Embryonic facial prominence (tissue), 1 donor: ENCODE measurements at regions not wholly inside any gene's neighbourhood (a gene's known extent, or its start where the extent isn't known, plus 50 kb on each side); places are given as distances from the start of the nearest gene placed in this dataset.
A peak's percentile ranks its signal among the peaks of the same experiment; 100 is the strongest.
"Not testable (repeated sequence)": the region's sequence is repeated elsewhere in the genome, so short reads cannot be mapped to it uniquely, and the experiment has no call there.

Source experiments
- DNase-seq: peaks from one replicate; pipeline ENCODE4 v3.0.0-alpha.2; 2016; ENCODE audit errors: extremely low spot score

DNA sequence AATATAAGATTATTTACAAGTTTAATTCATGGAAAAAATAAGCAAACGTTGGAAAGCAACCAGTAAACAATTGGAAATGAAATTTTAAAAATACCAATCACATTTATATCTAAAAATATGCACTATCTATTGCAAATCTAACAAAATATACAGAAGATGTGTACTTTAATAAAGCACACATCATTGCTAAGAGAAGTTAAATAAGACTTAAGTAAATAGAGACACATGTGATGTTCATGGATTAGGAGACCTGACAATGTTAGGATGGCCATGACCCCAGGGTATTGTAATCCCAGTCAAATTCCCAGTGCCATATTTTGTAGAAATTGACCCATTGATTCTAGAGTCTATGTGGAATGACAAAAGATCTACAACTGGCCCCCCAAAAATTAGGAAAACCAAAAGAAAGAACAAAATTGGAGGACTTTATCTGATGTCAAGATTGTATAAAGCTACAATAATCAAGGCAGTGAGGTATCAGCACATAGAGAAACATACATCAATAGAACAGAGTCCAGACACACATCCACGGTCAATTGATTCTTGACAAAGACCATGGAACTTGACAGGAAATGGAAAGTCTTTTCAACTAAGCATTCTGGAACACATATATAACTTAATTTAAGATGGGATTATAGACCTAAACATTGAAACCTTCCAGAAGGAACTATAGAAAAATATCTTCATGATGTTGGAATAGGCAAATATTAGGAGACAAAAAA, 90.8 kb upstream of the USP29 start:
- DNase-seq = no peak

DNA sequence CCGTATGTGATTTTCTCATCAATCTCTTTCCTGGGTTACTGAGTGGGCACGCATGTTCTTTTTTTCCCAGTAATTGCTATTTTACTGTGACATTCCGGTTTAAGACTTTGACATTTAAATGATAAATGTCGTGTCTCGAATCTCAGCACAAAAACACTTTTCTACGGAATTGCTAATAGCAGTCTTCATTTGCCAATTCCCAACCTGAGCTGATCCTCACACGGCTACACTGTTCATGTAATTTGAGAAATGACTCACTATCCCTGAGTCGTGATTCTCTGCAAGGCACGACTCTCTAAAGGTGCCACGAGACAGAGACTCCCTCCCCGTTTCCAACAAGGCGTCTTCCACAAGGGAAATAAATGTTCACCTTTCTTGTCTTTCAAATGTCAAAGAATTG, 88.7 kb upstream of the USP29 start:
- DNase-seq = no peak

DNA sequence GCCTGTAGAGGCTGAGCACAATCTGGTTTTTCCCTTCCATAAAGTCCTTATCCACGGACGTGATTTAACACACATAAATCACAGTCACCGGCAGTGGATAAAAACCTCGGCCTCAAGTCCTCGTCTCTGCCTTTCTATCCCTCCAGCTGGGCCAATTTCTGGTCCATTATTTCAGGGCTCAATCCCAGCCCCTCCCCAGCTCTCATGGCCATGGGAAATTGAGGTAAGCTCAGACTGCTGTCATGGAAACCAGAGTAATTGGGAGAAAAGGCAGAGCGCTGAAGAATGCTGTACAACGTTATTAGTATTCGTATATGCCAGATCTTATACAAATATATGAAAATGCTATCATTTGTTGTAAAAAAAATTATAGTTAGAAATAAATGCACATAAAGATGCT, 86.2 kb upstream of the USP29 start:
- DNase-seq = no peak

DNA sequence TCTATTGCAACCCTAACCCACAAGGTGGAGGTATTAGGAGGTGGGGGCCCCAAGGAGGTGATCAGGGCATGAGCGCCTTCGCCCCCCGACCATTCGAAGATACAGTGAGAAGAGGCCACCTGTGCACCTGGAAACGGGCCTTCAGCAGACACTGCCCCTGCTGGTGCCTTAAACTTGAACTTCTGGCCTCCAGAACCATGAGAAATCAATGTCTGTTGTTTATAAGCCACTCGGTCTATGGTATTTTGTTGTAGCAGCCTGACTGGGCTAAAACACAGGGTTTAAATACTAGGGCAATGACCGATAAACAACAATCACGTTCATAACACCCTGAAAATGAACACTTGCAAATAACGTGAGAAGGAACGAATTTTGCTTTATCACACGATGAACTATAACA, 85.2 kb upstream of the USP29 start:
- no peak for DNase-seq

DNA sequence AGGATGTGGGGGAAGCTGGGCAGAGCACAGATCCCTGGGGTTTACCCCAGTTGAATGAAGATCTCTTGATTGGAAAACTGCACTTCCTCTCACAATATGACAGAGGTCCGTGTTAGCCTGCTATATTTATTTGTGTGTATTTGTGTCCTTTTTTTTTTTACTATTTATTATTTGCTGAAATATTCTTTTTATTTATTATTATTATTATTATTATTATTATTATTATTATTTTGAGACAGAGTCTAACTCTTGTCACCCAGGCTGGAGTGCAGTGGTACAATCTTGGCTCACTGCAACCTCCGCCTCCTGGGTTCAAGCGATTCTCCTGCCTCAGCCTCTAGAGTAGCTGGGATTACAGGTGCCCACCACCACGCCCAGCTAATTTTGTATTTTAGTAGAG, 84.0 kb upstream of the USP29 start:
- DNase-seq = not testable (repeated sequence)

DNA sequence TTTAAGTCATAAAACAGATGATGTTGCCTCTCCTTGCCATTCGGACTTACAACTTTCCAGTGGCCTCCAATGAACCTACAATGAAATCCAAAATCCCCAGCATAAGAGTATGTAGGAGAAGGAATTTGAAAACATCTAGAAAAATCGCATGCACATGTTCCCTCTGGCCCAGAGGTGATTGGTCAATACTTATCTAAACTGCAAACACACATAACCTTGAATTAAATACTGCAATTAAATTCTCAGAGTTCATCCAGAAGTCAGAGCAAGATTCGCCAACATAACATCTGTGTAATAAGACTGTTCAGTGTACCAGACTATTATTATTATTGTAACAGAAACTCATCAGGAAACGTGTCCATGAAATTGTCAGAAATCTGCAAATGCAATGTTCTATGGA, 82.2 kb upstream of the USP29 start:
- DNase-seq = no peak

DNA sequence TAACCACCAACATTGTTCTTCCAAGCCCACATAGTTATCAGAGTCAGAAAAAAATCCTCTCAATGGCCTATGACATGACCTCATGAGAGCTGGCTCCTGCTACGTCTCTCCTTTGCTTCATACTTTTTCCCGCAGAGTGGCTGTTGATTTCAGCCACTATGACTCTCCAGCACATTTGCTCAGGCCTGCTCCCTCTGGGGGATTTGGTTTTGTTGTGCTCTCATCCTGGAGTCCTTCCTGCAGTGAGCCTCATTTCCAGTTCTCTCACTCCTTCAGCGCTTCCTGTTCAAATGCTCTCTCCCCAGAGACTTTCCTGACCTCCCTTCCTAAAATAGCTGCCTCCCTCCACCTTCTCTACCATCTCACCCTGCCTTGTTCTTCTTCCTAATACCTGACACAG, 72.0 kb upstream of the USP29 start:
- no peak for DNase-seq

DNA sequence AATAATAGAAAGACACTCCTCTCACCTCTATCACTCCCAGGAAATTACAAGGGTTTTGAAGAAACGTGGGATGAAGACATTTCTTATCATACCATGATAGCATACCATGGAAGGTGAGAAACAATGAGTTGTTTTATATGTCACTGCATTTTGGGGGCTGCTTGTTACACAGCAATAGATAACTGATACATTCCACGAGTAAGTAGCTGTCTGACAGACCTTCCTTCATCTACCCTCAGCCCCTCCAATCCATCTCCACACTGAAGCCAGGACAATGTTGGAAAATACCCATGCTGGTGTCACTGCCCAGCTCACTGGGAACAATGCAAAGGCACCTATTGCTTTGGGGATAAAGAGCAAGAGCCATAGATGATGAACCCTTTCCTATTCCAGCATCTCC, 68.9 kb upstream of the USP29 start:
- no peak for DNase-seq

DNA sequence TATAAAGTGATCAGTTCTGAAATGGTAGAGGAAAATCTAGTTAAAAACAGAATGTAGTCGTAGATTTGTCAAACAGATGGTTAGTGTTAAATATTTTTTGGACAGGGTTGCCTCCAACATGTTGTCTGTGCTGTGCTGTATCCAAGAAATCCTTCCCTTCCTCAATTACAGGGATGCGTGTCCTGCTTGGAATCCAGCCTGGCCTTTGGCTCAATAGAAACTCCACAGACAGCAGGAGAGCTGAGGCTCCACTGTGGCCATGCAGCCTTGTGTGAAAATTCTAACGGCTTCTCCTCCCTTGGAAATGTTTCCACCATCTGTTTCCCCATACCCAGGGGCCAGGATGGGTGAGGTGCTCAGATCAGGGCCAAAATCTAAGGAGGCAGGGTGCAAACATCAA, 67.7 kb upstream of the USP29 start:
- DNase-seq = no peak

DNA sequence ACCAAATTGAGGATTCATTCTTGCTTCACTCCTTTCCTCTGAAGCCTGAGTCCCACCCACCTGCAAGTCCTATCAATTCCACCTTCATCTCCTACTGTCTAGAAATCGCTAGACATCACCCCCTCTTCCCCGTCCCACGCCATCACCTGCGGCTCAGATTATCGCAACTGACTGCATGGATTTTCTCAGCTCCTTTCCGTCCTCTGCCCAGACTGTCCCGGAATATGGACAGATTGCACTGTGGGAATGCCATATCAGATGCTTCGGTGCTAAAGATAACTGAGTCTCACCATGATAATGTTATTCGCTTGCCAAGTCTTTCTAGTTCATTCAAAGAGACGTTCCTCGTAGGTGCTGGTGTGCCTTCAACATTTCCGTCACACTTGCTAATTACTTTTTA, 66.4 kb upstream of the USP29 start:
- no peak for DNase-seq

DNA sequence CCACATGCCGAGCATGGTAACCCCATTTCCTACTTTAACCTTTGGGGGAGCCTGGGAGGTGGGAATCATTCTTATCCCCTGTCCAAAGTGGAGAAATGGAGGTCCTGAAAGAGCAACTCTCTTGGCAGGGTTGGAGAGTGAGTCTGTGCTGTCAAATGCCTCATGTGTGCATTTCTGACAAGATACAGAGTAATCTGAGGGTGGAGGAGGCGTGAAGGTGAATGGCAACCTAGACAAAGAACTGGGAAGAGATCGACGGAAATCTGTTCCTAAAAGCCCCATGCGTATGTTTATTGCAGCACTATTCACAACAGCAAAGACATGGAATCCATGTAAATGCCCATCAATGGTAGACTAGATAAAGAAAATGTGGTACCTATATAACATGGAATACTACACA, 63.8 kb upstream of the USP29 start:
- DNase-seq = no peak

DNA sequence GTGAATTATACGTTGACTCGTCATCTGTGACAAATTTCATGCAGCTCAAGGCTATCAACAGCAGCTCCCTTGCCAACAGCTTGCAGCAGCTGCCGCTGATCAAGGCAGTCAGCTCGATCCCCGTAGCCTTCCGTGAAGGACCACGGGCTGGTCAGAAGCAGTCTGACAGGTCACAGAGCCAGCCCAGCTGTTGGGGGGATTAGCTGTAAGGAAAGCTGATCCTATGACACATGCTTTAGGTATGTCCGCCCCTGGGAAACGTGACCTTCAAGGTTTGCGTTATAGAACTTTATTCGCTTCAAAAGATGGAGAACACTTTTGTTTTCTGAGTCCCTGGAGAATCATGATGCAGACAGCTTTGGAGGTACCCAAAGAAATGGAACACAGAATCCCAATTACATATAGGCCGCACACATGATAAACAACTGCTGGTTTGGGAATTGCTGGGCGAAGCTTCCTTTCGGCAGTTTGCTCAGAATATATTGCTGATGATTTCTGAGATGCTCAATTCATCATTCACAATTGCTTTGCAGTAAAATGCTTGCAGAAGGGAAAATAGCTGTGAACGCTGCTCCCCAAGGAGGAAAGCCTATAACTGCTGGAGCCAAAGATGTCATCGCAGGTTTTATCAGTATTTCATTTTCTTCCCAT, 62.6 kb upstream of the USP29 start:
- DNase-seq = peak; percentile 29

DNA sequence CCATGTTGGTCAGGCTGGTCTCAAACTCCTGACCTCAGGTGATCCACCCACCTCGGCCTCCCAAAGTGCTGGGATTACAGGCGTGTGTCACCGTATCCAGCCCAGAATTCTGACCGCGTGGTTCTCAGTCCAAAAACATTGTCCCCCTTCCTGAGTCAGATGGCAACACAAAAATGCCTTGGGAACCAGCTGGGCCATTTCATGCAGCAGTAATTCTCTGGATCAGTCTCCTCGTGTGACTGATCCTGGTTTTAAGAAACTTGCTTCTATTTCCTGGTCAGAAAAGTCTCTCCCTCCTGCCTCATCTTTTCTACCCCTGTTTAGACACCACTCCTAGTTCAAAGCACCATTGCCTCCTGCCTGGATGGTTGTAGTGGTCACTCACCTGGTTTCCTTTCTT, 60.9 kb upstream of the USP29 start:
- no peak for DNase-seq

DNA sequence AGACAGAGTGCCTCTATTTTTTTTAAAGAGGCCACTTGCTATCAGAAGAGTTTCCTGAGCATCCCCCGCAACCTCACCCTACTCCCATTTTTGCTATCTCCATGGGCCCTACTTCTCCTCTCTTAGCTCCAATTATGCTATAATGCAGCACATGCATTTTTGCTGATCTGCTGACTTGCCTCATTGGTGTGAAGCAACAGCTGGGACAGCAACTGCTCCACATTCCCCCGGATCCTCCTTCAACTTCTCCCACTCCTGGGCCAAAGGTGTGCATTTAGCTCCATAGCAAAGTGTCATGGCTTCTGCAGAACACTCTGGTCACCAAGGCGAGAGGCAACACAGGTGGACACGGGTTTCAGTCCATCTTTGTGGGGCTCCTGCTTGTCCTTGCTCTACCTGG, 56.7 kb upstream of the USP29 start:
- no peak for DNase-seq

DNA sequence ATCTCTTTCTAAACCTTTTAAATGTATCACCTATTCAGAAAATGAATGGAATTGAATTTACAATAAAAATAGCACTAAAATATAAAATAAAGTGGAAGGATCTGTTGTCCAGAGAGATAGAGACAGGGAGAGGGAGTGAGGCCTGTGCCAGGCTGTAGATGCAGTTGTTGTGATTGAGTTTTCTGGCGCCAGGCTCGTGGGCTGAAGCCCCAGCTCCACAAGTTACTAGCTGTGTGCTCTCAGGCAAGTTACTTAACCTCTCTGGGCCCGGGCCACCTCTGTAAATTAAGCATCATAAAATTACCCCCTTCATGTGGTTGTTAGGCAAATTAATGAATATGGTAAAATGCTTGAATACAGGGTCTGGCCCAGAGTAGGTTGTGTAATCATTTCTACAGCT, 52.3 kb upstream of the USP29 start:
- DNase-seq = no peak

DNA sequence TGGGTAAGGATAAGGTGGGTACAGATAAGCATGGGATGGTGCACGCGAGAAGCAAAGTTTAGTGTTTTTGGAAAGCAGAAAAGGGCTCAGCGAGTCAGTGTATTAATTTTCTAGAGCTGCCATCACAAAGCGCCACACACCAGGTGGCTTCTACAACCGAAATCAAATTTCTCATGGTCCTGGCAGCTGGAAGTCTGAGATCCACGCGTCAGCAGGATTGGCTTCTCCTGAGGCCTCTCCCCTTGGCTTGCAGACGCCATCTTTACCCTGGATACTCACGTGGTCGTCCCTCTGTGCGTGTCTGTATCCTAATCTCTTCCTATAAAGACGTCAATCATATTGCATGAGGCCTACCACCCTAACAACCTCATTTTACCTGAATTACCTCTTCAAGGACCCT, 51.5 kb upstream of the USP29 start:
- no peak for DNase-seq

DNA sequence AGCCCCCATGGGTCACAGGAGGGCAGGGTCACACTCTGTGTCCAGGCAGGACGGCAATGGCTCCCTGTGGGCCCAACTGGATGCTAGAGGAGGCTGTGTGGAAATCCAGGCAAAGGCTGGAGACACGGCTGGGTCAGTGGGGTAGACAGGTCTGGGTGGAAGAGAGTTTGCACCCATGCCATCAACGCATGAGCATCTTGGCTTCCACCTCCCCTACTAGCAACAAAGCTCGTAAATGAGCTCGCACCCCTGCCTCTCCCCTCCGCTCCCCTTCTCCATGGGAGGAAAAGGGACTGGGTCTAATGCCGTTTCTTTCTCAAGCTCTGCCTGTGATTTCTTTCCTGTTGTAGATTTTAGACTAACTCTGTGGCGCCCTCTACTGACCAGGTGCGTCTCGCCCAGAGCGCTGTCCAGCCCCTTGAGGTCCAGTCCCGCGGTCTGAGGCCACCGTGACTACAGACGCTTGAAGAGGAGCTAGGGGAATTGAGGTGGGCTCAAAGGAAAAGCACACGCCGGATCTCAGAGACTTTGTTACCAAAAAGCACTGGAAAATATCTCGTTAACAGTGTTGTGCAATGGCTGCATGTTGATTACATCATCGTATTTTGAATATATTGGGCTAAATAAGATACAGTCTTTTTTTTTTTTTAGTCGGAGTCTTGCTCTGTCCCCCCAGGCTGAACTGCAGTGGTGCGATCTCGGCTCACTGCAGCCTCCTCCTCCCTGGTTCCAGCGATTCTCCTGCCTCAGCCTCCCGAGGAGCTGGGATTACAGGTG, 50.7 kb upstream of the USP29 start:
- DNase-seq = no peak
